H1 (cell line): ENCODE measurements at regions not wholly inside any gene's neighbourhood (a gene's known extent, or its start where the extent isn't known, plus 50 kb on each side); places are given as distances from the start of the nearest gene placed in this dataset.

Experiments
- CREB1 ChIP-seq: IDR thresholded peaks from 2 replicates; pipeline ENCODE4 v1.6.1; 2012; ENCODE audit warnings: inconsistent platforms
- CTCF ChIP-seq, 3 experiments: IDR thresholded peaks; 1 replicate in 2 of 3; 2 replicates in 1 of 3; pipeline versions ENCODE4 v1.5.1 to v1.6.1; 2011; ENCODE audit warnings: low read length in 3 of 3, mild to moderate bottlenecking in 3 of 3, inconsistent platforms in 2 of 3, low read depth in 1 of 3, moderate library complexity in 1 of 3; ENCODE audit not compliant: insufficient read depth in 1 of 3; ENCODE audit errors: control extremely low read depth in 1 of 3
- EZH2 ChIP-seq: fragments of 200-600 bp; sonication (generic); IDR thresholded peaks from 2 replicates; pipeline ENCODE4 v1.7.1; 2012; ENCODE audit warnings: low read depth, mild to moderate bottlenecking, moderate library complexity, low read length, inconsistent platforms; ENCODE audit not compliant: severe bottlenecking
- POLR2A ChIP-seq, 2 experiments: IDR thresholded peaks; 1 replicate in 1 of 2; 2 replicates in 1 of 2; pipeline ENCODE4 v1.6.1; 2011; ENCODE audit warnings: low read depth in 2 of 2, low read length in 2 of 2, mild to moderate bottlenecking in 2 of 2; ENCODE audit errors: control extremely low read depth in 1 of 2
- TF ChIP-seq, protein P1 (sequence below): IDR thresholded peaks from 2 replicates; pipeline ENCODE4 v1.6.1; 2011; ENCODE audit warnings: low read length, improper control_type of control experiment
- TF ChIP-seq, protein P2 (sequence below): IDR thresholded peaks from 2 replicates; pipeline ENCODE4 v1.6.1; 2012; ENCODE audit warnings: low read length, inconsistent platforms

- no peak for TF ChIP-seq EZH2
- TF ChIP-seq CREB1, result no peak
- TF ChIP-seq, protein P1, sequence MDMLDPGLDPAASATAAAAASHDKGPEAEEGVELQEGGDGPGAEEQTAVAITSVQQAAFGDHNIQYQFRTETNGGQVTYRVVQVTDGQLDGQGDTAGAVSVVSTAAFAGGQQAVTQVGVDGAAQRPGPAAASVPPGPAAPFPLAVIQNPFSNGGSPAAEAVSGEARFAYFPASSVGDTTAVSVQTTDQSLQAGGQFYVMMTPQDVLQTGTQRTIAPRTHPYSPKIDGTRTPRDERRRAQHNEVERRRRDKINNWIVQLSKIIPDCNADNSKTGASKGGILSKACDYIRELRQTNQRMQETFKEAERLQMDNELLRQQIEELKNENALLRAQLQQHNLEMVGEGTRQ, result no peak
- TF ChIP-seq CTCF (IDR thresholded peaks at IDR 0.05; ENCODE audit: control extremely low read depth in 1 of 3, insufficient read depth in 1 of 3, low read depth in 1 of 3, low read length in 3 of 3), result no peak
- TF ChIP-seq POLR2A (IDR thresholded peaks at IDR 0.05; ENCODE audit: control extremely low read depth in 1 of 2, low read depth in 2 of 2, low read length in 2 of 2), result no peak
- TF ChIP-seq, protein P2, sequence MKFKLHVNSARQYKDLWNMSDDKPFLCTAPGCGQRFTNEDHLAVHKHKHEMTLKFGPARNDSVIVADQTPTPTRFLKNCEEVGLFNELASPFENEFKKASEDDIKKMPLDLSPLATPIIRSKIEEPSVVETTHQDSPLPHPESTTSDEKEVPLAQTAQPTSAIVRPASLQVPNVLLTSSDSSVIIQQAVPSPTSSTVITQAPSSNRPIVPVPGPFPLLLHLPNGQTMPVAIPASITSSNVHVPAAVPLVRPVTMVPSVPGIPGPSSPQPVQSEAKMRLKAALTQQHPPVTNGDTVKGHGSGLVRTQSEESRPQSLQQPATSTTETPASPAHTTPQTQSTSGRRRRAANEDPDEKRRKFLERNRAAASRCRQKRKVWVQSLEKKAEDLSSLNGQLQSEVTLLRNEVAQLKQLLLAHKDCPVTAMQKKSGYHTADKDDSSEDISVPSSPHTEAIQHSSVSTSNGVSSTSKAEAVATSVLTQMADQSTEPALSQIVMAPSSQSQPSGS, result no peak
Measured at GRCh38 chr10:8360814-8361509, 306.5 kb downstream of the GATA3 start.
